AG08396 (cell line): ENCODE measurements at regions not wholly inside any gene's neighbourhood (a gene's known extent, or its start where the extent isn't known, plus 50 kb on each side); places are given as distances from the start of the nearest gene placed in this dataset.
"Not testable (repeated sequence)": the region's sequence is repeated elsewhere in the genome, so short reads cannot be mapped to it uniquely, and the experiment has no call there.

Experiments used
- DNase-seq: peaks from one replicate; pipeline ENCODE4 v3.0.0; 2012; ENCODE audit warnings: low spot score, mixed read lengths

DNA sequence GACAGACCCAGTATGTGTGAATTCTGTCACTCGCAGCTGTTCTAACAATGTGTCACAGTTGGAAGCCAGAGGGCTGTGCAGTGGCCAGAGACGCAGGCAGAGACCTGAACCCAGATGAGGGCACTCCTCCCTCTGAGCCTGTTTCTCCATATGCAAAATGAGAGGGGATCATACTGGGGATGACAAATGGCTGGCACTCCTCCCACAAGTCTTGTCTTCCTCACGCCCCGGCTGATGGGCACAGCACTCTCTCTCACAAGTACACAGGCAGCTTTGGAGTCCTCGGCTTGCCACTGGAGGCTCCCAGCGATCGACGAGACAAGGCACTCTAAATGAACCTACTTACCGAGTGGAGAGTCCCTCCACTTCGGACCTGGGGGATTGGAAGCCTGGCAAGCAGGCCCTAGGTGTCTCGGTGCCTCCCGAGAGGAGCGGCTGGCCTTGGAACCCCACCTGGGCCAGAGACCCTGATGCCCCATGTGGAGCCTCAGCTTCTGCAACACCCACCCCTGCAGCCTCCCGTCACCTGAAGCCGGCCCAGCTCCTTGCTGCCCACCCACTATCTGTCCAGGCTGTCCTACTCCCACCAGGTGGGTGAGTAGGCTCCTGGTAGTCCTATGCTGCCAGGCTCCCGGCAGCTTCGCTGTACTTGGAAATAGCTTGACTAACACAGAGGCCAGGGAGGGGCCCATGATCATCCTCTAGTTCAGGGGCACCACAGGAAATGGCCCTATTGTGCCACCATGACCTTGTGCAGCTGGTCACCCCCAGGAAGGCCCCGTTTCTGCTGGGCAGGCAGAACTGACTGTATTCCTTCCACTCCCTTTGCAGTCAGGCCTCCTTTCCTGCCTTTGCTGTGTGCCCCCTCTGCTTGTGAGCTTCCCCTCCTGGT, 65.0 kb upstream of the IQSEC1 start:
- DNase-seq, result no peak

GRCh38 chr3:13136848-13137247, 63.6 kb upstream of the IQSEC1 start:
- not testable (repeated sequence) for DNase-seq

DNA sequence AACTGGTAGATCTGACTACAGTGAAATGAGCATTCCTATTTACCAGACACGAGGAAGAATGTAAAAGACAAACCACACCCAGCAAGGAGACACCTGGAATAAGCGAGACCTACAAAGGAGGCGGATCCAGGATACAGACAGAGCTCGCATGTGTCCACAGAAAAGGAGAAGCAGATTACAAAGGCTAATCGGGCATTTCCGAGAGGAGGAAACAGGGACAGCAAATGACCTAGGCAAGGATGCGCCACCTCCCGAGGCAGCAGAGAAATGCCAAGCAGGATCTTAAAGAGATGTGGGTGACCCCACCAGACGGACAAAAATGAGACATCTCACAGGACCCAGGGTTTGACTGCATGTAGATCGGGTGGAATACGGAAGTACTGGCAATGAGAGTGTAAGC, 63.2 kb upstream of the IQSEC1 start:
- DNase-seq, result no peak

DNA sequence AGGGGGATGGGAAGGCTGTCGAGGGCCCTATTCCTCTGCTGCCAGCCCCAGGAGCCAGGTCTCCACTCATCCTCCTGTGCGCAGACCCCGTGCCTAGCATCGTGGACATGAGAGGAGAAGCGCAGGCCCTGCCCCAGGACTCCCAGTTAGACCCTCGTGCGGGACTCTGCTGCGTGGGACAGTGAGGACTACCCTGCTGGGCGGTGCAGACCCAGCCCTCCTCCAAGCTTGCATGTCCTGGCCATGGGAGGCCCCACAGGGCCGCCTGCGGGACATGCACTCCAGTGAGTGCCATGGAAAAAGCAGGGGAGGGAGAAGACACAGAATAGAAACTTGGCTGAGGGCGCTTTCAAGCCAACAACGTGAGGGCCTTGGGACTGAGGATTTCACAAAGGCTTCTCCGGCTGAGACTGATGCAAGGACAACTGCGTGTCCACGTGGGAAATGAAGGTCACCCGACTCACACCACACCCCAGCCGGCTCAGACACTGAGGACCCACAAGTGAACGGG, 62.6 kb upstream of the IQSEC1 start:
- no peak for DNase-seq

DNA sequence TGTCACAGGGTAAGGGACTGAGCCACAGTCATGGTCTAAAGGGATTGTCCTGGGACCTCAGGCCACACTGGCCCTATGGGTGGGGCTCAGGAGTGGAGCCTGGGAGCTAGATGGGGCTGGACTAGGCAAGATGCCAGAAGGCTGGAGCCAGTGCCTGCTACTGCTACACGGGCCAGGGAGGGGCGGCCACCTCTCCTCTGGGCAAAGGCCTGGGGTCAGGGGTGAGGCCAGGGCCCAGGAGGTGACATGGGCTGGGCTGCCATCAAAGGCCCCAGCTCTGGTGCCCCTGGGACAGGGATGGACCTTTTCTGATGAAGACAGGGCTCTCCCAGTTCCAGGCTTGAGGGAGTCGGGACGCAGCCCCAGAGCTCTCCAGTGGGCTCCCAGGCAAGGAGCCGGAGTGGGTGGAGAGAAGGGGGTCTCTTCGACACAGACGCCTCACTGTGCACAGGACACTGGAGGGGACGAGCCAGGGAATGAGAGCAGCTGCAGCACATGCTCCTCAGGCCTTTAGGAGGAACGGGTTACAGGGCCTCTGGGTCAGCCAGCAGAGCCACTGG, 62.1 kb upstream of the IQSEC1 start:
- DNase-seq, result no peak

- no peak for DNase-seq
Observed at GRCh38 chr3:13134879-13135206, 61.6 kb upstream of the IQSEC1 start.

- DNase-seq, result no peak
Observed at GRCh38 chr3:13134166-13134878, 61.1 kb upstream of the IQSEC1 start.

- no peak for DNase-seq
Observed at GRCh38 chr3:13133471-13133981, 60.3 kb upstream of the IQSEC1 start.

- no peak for DNase-seq
Observed at GRCh38 chr3:13132731-13133410, 59.6 kb upstream of the IQSEC1 start.

DNA sequence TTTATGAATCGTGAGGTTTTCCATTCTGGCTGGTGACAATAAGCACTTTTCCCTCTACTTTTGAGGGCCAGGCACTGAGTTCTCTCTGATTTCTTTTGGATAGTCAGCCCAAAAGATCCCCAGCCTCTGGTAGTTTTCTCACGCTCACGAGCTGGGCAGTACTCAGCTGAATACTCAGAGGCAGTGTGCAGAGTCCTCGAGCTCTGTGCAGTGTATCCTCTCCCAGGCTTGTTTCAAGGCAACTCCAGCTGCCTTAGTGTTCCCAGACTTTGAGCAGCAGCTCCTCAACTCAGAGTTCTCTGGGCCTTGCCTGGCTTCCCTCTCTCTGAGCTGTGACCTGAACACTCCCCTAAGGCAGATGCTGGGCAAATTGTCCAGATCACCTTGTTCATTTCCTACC, 59.1 kb upstream of the IQSEC1 start:
- DNase-seq, result no peak

DNA sequence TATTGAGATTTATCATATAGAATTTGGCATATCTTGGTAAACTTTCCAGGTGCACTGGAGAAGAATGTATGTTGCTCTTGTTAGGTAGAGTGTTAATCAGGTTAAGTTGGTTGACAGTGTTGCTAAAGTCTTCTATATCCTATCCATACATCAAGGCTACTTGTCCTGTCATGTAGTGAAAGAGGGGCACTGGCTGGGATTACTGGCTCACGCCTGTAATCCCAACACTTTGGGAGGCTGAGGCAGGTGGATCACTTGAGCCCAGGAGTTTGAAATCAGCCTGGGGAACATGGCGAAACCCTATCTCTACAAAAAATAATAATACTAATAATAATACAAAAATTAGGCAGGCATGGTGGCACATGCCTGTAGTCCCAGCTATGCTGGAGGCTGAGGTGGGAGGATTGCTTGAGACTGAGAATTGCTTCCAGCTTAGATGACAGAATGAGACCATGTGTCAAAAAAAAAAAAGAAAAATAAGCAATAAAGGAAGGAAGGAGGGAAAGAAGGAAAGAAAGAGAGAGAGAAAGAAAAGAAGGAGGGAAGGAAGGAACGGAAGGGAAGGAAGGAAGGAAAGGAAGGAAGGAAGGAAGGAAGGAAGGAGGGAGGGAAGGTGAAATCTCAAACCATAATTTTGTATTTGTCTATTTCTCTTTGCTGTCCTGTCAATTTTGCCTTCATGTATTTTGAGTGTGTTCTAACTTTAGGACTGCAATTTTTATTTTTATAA, 57.4 kb upstream of the IQSEC1 start:
- no peak for DNase-seq

DNA sequence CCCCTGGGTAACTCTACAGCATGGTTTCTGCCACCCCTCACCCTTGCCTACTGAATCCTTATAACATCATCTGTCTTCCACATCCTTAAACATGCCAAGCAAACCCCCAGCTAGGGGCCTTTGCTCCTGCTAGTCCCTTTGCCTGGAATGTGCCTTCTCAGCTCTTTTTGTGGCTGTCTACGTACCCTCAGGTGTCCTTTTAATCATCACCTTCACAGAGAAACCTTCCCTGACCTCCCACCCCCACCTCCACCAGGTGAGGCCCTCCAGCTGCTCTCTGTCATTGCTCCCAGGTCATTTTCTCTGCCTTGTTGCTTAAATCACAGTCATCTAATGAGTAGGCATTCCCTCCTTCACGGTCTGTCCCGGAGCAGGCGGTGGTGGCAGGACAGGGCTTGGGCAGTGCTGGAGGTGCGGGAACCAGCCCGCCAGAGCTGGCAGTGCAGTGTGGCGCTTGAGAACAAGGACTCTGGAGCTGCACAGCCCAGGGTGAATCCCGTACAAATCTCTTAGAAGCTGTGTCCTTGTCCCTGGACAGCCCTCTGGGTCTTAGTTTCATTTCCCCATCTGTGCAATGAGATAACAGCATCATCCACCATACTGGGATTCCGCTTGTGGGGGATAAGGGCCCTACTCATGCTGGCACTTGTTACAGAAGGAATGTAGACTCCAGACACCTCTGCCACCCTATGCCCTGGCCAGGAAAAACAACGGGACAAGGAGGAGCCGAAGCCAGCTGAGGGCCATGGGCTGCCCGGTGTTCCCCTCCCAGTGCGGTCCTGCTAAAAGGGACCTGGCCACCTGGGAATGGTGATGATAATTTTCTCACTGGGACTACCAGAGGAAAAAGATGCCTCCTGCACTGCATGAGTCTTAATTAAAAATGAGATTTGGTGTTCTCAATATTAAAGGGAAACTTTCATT, 52.1 kb upstream of the IQSEC1 start:
- DNase-seq, result no peak

DNA sequence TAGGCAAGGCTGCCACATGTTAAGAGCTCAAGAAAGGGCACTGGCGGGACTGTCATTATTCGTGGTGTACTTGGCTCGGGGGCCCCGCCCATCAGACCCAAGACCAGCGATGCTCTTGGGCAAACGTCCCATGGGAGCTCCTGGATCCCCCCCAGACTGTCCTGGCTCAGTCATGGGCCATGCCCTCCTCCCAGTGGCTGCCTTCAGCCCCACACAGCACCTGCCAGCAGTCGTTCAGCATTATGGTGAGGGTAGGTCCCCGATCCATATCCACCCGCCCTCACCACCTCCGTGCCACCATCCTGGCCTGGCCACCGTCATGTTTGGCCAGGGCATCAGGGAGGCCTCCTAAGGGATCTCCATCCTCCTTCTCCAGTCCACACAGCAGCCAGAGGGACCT, 51.4 kb upstream of the IQSEC1 start:
- DNase-seq, result no peak

- DNase-seq, result no peak
Observed at GRCh38 chr3:13123765-13124164, 50.5 kb upstream of the IQSEC1 start.

- no peak for DNase-seq
Observed at GRCh38 chr3:13123013-13123654, 49.9 kb upstream of the IQSEC1 start.
